Stimulated activated CD4-positive, alpha-beta T cell treated with anti-CD3 and anti-CD28 coated beads, Interleukin-1b, Interleukin-23, amount 100 ng/mL, for 48 hours (primary cell): ENCODE measurements at regions not wholly inside any gene's neighbourhood (a gene's known extent, or its start where the extent isn't known, plus 50 kb on each side); places are given as distances from the start of the nearest gene placed in this dataset.
A peak's percentile ranks its signal among the peaks of the same experiment; 100 is the strongest.

ENCODE experiments used
- DNase-seq: peaks from one replicate; pipeline ENCODE4 v3.0.0-alpha.2; 2020

DNA sequence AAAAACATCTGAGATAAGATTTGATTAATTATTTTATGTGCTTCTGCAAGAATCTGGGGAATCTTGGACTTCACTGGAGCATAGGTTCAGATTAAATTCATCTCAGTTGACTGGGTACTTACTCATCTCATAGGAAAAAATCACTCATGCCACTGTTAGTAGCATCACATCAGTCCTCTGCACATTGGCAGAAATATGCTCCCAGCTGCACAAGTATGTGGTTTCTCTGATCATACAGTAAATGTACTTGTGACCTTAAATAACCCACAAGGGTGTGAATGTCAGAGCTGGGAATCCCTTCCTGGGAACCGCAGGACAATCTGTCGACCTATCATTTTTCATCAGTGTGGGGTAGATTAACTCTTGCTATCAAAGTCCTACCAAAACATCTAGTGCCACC is 203.7 kb upstream of the SLC24A2 start:
- peak; percentile 28 for DNase-seq

- DNase-seq = no peak
Measured at GRCh38 chr9:19989213-19989612, 200.4 kb upstream of the SLC24A2 start.

DNA sequence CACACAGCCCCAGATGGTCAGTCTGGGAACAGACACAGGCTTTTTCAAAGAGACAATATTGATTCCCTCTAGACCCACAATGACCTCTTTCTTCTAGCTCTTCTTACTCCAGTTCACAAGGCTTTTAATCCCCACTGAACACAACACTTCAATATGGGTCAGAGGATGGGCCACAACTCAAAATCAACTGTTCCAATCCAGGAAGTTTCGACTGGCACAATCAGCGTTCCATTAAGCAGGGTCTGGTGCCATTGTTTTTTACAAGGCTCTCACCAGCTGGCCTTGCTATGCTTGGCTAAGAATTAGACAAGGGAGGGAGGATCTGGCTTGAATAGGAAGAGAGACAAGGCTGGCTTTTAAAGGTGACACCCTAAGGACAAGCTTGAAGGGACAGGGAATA is 199.4 kb upstream of the SLC24A2 start:
- DNase-seq = no peak

- no peak for DNase-seq
Measured at GRCh38 chr9:19985081-19985480, 196.2 kb upstream of the SLC24A2 start.

DNA sequence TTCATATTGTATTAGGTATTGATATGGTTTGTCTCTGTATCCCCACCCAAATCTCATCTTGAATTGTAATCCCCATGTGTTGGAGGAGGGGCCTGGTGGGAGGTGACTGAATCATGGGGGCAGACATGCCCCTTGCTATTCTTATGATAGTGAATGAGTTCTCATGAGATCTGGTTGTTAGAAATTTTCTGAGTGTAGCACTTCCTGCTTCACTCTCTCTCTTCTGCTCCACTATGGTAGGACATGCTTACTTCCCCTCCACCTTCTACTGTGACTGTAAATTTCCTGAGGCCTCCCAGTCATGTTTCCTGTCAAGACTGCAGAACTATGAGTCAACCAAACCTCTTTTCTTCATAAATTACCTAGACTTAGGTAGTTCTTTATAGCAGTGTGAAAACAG is 187.4 kb upstream of the SLC24A2 start:
- peak; percentile 48 for DNase-seq

DNA sequence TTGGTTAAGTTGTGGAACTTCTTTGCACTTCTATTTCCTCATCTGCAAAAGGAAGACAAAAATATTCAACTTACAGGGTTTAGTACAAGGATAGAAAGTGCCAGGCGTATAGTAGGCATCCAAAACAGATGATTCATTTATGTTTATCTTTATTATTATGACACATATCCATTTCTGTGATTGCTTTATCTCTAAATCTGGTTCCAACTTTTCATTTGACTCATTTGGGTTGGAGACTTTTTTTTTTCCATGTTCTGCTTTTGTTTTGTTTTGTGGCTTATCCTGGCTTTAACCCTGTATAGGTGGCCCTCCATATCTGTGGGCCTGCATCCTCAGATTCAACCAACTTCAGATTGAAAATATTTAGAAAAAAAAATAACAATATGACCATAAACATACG is 186.7 kb upstream of the SLC24A2 start:
- no peak for DNase-seq

GRCh38 chr9:19969721-19970120 is 180.9 kb upstream of the SLC24A2 start:
- DNase-seq = no peak

GRCh38 chr9:19967888-19968459 is 179.1 kb upstream of the SLC24A2 start:
- no peak for DNase-seq

DNA sequence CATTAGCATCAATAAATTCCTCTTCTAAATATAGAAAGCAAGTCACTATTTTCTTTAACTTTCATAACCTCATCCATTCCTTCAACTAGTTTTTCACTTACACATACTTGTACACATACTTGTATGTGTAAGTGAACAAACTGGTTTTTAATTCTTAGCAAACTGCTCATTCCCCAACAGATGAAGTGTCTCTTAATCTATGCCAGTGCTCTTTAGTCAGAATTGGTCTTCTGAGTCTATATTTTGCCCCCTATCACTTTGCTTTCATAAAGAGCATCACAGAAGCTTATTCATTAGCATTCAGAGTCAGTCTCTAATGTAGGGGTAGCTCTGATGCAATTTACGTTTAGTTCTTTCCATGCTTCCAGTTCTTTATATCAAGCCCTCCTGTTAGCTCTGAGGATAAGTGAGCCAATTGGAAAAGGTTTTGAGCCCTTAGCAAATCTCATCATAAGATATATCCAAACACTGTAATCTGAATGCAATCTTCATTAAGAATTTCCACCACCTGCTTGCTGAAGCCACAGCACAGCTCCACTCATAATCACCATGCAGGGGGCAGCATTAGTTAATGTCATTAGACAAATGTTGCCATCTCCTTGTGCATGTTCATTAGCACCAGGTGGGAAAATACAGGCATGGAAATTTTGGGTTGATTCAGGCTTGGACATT is 178.5 kb upstream of the SLC24A2 start:
- no peak for DNase-seq

GRCh38 chr9:19965336-19965735 is 176.5 kb upstream of the SLC24A2 start:
- no peak for DNase-seq

DNA sequence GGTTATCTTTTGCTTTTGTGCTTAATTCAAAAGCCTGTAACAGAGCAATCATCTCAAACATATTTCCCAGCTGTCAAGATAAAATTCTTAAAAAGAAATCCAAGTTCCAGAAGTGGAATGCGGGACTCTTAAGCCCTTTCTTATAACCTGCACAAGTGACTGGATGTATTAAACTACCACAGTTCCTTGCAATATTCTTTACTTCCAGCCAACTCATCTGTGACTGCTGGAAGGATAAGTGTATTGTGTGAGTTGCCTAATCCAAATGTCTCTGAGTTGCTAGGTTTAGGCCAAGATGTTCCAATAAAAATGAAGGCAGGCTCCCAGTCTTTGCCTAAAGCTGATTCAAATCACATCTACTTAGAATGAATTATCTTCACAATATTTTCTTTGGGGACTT is 159.2 kb upstream of the SLC24A2 start:
- no peak for DNase-seq

- no peak for DNase-seq
Measured at GRCh38 chr9:19946441-19947109, 157.7 kb upstream of the SLC24A2 start.

- DNase-seq = no peak
Measured at GRCh38 chr9:19941874-19942273, 153.0 kb upstream of the SLC24A2 start.

- no peak for DNase-seq
Measured at GRCh38 chr9:19940811-19941535, 152.1 kb upstream of the SLC24A2 start.

GRCh38 chr9:19939734-19940278 is 151.0 kb upstream of the SLC24A2 start:
- no peak for DNase-seq

- no peak for DNase-seq
Measured at GRCh38 chr9:19938990-19939733, 150.3 kb upstream of the SLC24A2 start.

GRCh38 chr9:19937121-19937520 is 148.3 kb upstream of the SLC24A2 start:
- DNase-seq = no peak

GRCh38 chr9:19936598-19936997 is 147.8 kb upstream of the SLC24A2 start:
- no peak for DNase-seq

- DNase-seq = no peak
Measured at GRCh38 chr9:19935422-19935821, 146.6 kb upstream of the SLC24A2 start.

DNA sequence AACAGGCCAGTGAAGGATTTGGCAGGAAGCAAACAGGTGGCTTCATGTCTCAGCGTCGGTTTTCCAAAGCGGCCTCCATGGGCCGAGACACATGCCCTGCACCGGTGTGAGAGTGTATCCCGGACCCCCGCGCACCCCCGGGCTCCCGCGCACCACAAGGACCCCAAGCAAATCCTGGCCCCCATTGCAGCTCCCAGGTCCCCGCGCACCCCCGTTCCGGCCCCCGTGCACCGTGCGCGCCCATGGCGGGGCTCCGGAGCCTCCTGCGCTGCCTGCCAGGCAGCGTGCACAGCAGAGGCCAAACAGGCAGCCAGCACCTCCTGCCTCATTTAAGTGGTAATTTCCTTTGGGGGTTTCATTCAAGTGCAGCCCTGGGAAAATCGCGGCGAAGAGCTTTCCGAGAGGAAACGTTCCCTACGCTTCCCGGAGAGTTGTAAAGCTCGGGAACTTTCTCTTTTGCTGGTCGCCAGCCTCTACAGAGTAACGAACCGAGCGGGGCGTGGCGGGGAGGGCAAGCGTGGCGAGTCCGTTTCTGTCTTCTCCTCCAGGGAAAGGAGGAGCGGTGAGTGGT is 145.5 kb upstream of the SLC24A2 start:
- no peak for DNase-seq

- no peak for DNase-seq
Measured at GRCh38 chr9:19931098-19931890, 142.5 kb upstream of the SLC24A2 start.

DNA sequence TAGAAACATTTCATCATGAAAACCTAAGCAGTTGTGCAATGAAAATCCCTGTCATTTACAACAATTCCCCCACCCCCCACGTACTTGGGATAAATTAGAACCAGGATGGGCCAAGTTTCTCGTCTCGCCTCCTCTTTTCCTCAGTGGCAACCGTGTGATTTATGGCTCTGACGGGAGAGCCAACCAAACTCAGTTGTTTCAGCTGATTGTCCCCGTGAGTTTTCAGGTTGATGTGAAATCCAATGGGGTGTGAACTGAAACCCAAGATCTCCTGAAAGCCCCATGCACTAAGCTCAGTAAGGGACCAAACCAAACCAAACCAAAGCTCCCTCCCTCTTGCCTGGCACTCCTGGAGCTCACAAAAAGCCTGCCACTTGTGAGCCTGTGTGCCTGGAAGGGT is 138.7 kb upstream of the SLC24A2 start:
- no peak for DNase-seq
